GM23338 (cell line): ENCODE measurements at regions not wholly inside any gene's neighbourhood (a gene's known extent, or its start where the extent isn't known, plus 50 kb on each side); places are given as distances from the start of the nearest gene placed in this dataset.

ENCODE experiments used
- ATAC-seq: fragments of 200-7000 bp; cut with Tn5 transposase; 3 replicates; pipeline ENCODE4 v1.9.1; 2020
- DNase-seq: peaks from one replicate; pipeline ENCODE4 v3.0.0-alpha.2; 2015; ENCODE audit warnings: low spot score
- H2AFZ ChIP-seq: fragments of 200-600 bp; sonication (generic); 2 replicates; pipeline ENCODE4 v1.8.0; 2016; ENCODE audit warnings: antibody characterized with exemption, mild to moderate bottlenecking, moderate library complexity
- H3F3A ChIP-seq: fragments of 200-600 bp; sonication (generic); replicated peaks from 2 replicates; pipeline ENCODE4 v1.8.0; 2017; ENCODE audit warnings: antibody characterized with exemption, mixed run types, low read depth
- H3K27ac ChIP-seq: fragments of 200-600 bp; sonication (generic); 2 replicates; pipeline ENCODE4 v1.6.1; 2016; ENCODE audit warnings: low read depth
- H3K27me3 ChIP-seq: fragments of 200-600 bp; sonication (generic); 2 replicates; pipeline ENCODE4 v1.8.0; 2016; ENCODE audit warnings: mild to moderate bottlenecking, mixed run types, moderate library complexity; ENCODE audit not compliant: insufficient read depth
- H3K36me3 ChIP-seq: fragments of 200-600 bp; sonication (generic); 2 replicates; pipeline ENCODE4 v1.8.0; 2016; ENCODE audit warnings: mild to moderate bottlenecking; ENCODE audit not compliant: insufficient read depth
- H3K4me1 ChIP-seq: fragments of 200-600 bp; sonication (generic); 2 replicates; pipeline ENCODE4 v1.8.0; 2016; ENCODE audit warnings: mild to moderate bottlenecking, moderate library complexity; ENCODE audit not compliant: insufficient read depth
- H3K4me2 ChIP-seq: fragments of 200-600 bp; sonication (generic); 2 replicates; pipeline ENCODE4 v1.7.1; 2017; ENCODE audit warnings: mixed run types
- H3K4me3 ChIP-seq: fragments of 200-600 bp; sonication (generic); 2 replicates; pipeline ENCODE4 v1.6.1; 2016; ENCODE audit warnings: mixed run types
- H3K79me2 ChIP-seq: fragments of 200-600 bp; sonication (generic); replicated peaks from 2 replicates; pipeline ENCODE4 v1.8.0; 2017; ENCODE audit warnings: mild to moderate bottlenecking; ENCODE audit not compliant: insufficient read depth
- H3K9me2 ChIP-seq: fragments of 200-600 bp; sonication (generic); 2 replicates; pipeline ENCODE4 v1.8.0; 2017; ENCODE audit not compliant: insufficient read depth
- H4K20me1 ChIP-seq: fragments of 200-600 bp; sonication (generic); replicated peaks from 2 replicates; pipeline ENCODE4 v1.8.0; 2017; ENCODE audit warnings: mild to moderate bottlenecking; ENCODE audit not compliant: insufficient read depth
- H3K27ac Mint-ChIP-seq: 2 replicates; pipeline ENCODE4 v1.8.0; 2020; ENCODE audit warnings: inconsistent platforms, mild to moderate bottlenecking, moderate library complexity, mixed read lengths
- H3K27me3 Mint-ChIP-seq: 3 replicates; pipeline ENCODE4 v1.8.0; 2022; ENCODE audit warnings: low read depth, mild to moderate bottlenecking, moderate library complexity, mixed read lengths, inconsistent platforms; ENCODE audit not compliant: insufficient read depth, poor library complexity
- H3K36me3 Mint-ChIP-seq: 3 replicates; pipeline ENCODE4 v1.8.0; 2021; ENCODE audit warnings: low read depth, mild to moderate bottlenecking, inconsistent platforms, moderate library complexity, mixed read lengths
- H3K4me1 Mint-ChIP-seq: 3 replicates; pipeline ENCODE4 v1.8.0; 2020; ENCODE audit warnings: mild to moderate bottlenecking, inconsistent platforms, mixed read lengths
- H3K4me3 Mint-ChIP-seq: 3 replicates; pipeline ENCODE4 v1.8.0; 2021; ENCODE audit warnings: moderate library complexity, mild to moderate bottlenecking, inconsistent platforms, mixed read lengths
- H3K9me3 Mint-ChIP-seq: 3 replicates; pipeline ENCODE4 v1.8.0; 2020; ENCODE audit warnings: moderate library complexity, mild to moderate bottlenecking, inconsistent platforms, mixed read lengths
- CREB1 ChIP-seq: fragments of 250-450 bp; sonication (Bioruptor Pico); IDR thresholded peaks from 2 replicates; pipeline ENCODE4 v1.5.0; 2020; ENCODE audit warnings: low read depth, mild to moderate bottlenecking, moderate library complexity
- NANOG ChIP-seq: IDR thresholded peaks from 2 replicates; pipeline ENCODE4 v1.6.1; 2016; ENCODE audit warnings: antibody characterized with exemption, borderline replicate concordance
- POLR2AphosphoS5 ChIP-seq: IDR thresholded peaks from 2 replicates; pipeline ENCODE4 v1.6.1; 2016; ENCODE audit warnings: antibody characterized with exemption, low read depth
- ZNF114 ChIP-seq: fragments of 250-450 bp; sonication (Bioruptor Pico); IDR thresholded peaks from 2 replicates; pipeline ENCODE4 v1.5.0; 2020; ENCODE audit warnings: mild to moderate bottlenecking, moderate library complexity
- TF ChIP-seq, protein P1 (sequence below): fragments of 250-450 bp; sonication (Bioruptor Pico); IDR thresholded peaks from 2 replicates; pipeline ENCODE4 v1.5.0; 2020; ENCODE audit warnings: mild to moderate bottlenecking, moderate library complexity
- TF ChIP-seq, protein P2 (sequence below): IDR thresholded peaks from 2 replicates; pipeline ENCODE4 v1.6.1; 2016; ENCODE audit warnings: antibody characterized with exemption
- TF ChIP-seq, protein P3 (sequence below): IDR thresholded peaks from one replicate; pipeline ENCODE4 v1.6.1; 2018; ENCODE audit warnings: antibody characterized with exemption; ENCODE audit not compliant: unreplicated experiment

DNA sequence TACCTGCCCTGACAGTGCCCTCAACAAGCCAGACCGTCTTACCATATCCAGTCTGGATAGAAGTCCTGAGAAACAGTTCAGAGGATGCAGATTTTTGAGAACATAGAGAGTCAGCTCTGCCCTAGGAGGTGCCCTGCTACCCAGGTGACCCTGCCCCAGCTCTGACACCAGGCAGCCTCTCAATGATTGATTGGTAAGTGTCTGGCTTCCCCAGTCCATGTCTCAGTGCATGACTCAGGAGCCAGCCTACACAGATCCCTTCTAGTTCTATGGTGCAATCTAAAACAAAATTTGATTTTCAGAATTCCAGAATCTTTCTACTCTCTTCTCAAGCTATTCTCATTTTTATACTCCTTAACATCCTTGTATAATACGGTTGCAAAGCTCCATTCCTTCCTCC lies 292.1 kb downstream of the VPS13C start (continued):
- TF ChIP-seq, protein P1, sequence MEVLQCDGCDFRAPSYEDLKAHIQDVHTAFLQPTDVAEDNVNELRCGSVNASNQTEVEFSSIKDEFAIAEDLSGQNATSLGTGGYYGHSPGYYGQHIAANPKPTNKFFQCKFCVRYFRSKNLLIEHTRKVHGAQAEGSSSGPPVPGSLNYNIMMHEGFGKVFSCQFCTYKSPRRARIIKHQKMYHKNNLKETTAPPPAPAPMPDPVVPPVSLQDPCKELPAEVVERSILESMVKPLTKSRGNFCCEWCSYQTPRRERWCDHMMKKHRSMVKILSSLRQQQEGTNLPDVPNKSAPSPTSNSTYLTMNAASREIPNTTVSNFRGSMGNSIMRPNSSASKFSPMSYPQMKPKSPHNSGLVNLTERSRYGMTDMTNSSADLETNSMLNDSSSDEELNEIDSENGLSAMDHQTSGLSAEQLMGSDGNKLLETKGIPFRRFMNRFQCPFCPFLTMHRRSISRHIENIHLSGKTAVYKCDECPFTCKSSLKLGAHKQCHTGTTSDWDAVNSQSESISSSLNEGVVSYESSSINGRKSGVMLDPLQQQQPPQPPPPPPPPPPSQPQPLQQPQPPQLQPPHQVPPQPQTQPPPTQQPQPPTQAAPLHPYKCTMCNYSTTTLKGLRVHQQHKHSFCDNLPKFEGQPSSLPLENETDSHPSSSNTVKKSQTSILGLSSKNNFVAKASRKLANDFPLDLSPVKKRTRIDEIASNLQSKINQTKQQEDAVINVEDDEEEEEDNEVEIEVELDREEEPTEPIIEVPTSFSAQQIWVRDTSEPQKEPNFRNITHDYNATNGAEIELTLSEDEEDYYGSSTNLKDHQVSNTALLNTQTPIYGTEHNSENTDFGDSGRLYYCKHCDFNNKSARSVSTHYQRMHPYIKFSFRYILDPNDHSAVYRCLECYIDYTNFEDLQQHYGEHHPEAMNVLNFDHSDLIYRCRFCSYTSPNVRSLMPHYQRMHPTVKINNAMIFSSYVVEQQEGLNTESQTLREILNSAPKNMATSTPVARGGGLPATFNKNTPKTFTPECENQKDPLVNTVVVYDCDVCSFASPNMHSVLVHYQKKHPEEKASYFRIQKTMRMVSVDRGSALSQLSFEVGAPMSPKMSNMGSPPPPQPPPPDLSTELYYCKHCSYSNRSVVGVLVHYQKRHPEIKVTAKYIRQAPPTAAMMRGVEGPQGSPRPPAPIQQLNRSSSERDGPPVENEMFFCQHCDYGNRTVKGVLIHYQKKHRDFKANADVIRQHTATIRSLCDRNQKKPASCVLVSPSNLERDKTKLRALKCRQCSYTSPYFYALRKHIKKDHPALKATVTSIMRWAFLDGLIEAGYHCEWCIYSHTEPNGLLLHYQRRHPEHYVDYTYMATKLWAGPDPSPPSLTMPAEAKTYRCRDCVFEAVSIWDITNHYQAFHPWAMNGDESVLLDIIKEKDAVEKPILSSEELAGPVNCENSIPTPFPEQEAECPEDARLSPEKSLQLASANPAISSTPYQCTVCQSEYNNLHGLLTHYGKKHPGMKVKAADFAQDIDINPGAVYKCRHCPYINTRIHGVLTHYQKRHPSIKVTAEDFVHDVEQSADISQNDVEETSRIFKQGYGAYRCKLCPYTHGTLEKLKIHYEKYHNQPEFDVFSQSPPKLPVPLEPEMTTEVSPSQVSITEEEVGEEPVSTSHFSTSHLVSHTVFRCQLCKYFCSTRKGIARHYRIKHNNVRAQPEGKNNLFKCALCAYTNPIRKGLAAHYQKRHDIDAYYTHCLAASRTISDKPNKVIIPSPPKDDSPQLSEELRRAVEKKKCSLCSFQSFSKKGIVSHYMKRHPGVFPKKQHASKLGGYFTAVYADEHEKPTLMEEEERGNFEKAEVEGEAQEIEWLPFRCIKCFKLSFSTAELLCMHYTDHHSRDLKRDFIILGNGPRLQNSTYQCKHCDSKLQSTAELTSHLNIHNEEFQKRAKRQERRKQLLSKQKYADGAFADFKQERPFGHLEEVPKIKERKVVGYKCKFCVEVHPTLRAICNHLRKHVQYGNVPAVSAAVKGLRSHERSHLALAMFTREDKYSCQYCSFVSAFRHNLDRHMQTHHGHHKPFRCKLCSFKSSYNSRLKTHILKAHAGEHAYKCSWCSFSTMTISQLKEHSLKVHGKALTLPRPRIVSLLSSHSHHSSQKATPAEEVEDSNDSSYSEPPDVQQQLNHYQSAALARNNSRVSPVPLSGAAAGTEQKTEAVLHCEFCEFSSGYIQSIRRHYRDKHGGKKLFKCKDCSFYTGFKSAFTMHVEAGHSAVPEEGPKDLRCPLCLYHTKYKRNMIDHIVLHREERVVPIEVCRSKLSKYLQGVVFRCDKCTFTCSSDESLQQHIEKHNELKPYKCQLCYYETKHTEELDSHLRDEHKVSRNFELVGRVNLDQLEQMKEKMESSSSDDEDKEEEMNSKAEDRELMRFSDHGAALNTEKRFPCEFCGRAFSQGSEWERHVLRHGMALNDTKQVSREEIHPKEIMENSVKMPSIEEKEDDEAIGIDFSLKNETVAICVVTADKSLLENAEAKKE, result no peak
- TF ChIP-seq NANOG (no peak), ZNF114 (CRISPR knock-in tag) (no peak)

DNA sequence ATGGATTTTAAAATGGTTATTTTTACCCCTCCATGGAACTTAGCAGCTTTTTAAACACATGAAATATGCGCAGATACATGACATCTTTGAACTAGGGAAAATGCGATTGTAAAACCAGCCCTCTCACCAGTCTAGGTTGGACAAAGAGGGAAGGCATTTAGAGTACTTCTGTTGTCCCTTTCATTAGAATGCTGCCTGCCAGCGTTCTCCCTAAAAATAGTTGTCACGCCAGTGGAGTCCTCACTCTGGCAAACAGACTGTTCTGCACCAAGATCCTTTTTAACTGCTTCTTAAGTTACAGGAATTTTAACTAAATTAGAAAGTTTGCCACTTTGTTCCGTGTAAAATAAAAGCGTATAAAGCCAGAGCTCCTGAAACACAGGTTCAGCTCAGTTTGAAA lies 295.3 kb downstream of the VPS13C start:
- no peak overlapping the region for H3K27ac ChIP-seq
- ATAC-seq, result peak; percentile 46
- no peak for TF ChIP-seq CREB1 (CRISPR knock-in tag)

DNA sequence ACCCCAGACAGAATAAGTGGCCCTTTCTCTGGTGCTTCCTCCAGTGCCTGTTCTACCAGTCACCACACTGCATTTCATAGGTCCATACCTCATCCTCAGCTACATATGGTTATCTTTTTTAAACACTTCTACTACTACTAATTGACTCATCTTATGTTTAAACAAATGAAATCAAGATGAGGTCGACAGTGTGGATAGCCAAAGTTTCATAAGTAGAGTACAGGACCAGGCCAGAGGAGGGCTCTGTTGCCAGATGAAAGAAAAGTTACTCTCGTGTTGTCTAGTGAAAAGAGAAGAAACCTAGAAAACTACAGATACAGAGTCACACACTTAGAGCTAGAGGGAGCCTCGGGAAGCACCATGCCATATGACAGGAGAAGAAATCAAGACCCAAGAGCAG lies 296.1 kb downstream of the VPS13C start:
- Histone ChIP-seq H3K4me2 (no peak overlapping the region), H3K27ac (no peak overlapping the region), H4K20me1 (no peaks in the 10 kb centered on the region), H3K79me2 (no peaks in the 10 kb centered on the region), H3K27me3 (no peaks in the 10 kb centered on the region), H3K4me3 (no peak overlapping the region), H3K4me1 (no peaks in the 10 kb centered on the region), H3K36me3 (no peaks in the 10 kb centered on the region), H3F3A (no peaks in the 10 kb centered on the region), H2AFZ (peak overlapping the region; percentile 14; the same call in 1 of the 2 replicates), H3K9me2 (0 out of 2 replicates have a peak, but pooled peaks cover under 1% of the 10 kb centered on the region)
- DNase-seq (no peak), ATAC-seq (no peak)
- Mint-ChIP-seq H3K9me3 (no peaks in the 10 kb centered on the region), H3K36me3 (no peaks in the 10 kb centered on the region), H3K4me1 (peaks cover 14% of the 10 kb centered on the region), H3K27me3 (peaks cover 2% of the 10 kb centered on the region), H3K27ac (no peak overlapping the region), H3K4me3 (no peak overlapping the region)
- TF ChIP-seq, protein P2, sequence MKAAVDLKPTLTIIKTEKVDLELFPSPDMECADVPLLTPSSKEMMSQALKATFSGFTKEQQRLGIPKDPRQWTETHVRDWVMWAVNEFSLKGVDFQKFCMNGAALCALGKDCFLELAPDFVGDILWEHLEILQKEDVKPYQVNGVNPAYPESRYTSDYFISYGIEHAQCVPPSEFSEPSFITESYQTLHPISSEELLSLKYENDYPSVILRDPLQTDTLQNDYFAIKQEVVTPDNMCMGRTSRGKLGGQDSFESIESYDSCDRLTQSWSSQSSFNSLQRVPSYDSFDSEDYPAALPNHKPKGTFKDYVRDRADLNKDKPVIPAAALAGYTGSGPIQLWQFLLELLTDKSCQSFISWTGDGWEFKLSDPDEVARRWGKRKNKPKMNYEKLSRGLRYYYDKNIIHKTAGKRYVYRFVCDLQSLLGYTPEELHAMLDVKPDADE, result no peak
- TF ChIP-seq, protein P3, sequence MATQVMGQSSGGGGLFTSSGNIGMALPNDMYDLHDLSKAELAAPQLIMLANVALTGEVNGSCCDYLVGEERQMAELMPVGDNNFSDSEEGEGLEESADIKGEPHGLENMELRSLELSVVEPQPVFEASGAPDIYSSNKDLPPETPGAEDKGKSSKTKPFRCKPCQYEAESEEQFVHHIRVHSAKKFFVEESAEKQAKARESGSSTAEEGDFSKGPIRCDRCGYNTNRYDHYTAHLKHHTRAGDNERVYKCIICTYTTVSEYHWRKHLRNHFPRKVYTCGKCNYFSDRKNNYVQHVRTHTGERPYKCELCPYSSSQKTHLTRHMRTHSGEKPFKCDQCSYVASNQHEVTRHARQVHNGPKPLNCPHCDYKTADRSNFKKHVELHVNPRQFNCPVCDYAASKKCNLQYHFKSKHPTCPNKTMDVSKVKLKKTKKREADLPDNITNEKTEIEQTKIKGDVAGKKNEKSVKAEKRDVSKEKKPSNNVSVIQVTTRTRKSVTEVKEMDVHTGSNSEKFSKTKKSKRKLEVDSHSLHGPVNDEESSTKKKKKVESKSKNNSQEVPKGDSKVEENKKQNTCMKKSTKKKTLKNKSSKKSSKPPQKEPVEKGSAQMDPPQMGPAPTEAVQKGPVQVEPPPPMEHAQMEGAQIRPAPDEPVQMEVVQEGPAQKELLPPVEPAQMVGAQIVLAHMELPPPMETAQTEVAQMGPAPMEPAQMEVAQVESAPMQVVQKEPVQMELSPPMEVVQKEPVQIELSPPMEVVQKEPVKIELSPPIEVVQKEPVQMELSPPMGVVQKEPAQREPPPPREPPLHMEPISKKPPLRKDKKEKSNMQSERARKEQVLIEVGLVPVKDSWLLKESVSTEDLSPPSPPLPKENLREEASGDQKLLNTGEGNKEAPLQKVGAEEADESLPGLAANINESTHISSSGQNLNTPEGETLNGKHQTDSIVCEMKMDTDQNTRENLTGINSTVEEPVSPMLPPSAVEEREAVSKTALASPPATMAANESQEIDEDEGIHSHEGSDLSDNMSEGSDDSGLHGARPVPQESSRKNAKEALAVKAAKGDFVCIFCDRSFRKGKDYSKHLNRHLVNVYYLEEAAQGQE, result no peak
- no peak for TF ChIP-seq POLR2AphosphoS5

More for the DNA sequence above, 295.3 kb downstream of the VPS13C start:
- Histone ChIP-seq H3K79me2 (no peaks in the 10 kb centered on the region), H3K4me3 (no peak overlapping the region), H3K4me1 (no peaks in the 10 kb centered on the region), H3K36me3 (no peaks in the 10 kb centered on the region), H4K20me1 (no peaks in the 10 kb centered on the region), H3K9me2 (no peaks in the 10 kb centered on the region), H3K27me3 (no peaks in the 10 kb centered on the region), H3F3A (no peaks in the 10 kb centered on the region), H3K4me2 (no peak overlapping the region), H2AFZ (no peak overlapping the region)
- peaks cover 14% of the 10 kb centered on the region for H3K4me1 Mint-ChIP-seq
- no peaks in the 10 kb centered on the region for H3K9me3 Mint-ChIP-seq
- H3K27me3 Mint-ChIP-seq, result no peaks in the 10 kb centered on the region
- peak; percentile 18 for DNase-seq
- H3K36me3 Mint-ChIP-seq, result no peaks in the 10 kb centered on the region
- no peak overlapping the region for H3K4me3 Mint-ChIP-seq
- no peak overlapping the region for H3K27ac Mint-ChIP-seq
